ENCODE measurements at regions not wholly inside any gene's neighbourhood (a gene's known extent, or its start where the extent isn't known, plus 50 kb on each side); places are given as distances from the start of the nearest gene placed in this dataset.

DNA sequence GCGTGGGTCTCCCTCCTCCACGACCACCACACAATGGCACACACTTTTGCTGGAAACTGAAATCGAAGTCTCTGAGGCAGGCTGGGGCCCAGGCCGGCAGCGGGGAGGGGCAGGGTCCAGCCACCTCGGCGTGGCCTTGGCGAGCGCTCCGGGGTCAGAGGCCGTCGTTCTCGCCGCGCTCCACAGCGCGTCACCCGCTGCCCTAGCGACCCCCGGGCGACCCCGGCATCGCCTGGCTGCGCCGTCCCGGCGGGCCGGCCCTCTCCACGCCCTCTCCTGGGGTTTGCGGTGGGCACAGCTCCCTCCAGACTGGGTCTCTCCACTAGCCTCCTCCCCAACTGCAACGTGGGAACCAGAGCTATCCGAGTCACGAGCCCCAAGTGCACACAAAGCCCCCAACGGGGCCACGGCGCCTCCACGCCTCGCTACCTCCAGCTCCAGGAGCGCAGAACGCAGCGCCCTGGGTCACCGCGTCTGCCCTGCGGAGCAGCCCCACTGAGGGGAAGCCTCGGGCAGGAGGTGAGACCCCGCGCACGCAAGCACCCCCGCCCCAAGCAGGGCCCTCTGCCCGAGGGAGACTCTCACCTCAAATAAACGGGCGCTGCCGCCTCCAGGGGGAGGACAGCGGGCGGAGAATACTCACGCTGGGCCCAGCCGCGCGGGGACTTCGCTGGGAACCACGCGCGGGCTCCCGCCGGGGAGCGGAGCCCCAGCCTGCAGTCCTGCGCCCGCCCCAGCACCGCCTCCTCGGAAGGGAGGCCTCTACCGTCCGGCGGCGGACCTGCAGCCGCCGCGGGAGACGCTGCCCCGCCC lies 134.0 kb upstream of the BARHL2 start:
- TF ChIP-seq CTCF (IDR thresholded peaks at IDR 0.05) = peak; percentile 58 to 97 (median 75)
- TF ChIP-seq POLR2AphosphoS5 (IDR thresholded peaks at IDR 0.05) = peak in 1 of 2 donors; percentile 32
- TF ChIP-seq POLR2A (IDR thresholded peaks at IDR 0.05; ENCODE audit: low read depth) = no peak
- no peak for TF ChIP-seq EP300 (IDR thresholded peaks at IDR 0.05)
